GM12878 (cell line): ENCODE measurements at regions not wholly inside any gene's neighbourhood (a gene's known extent, or its start where the extent isn't known, plus 50 kb on each side); places are given as distances from the start of the nearest gene placed in this dataset.
A peak's percentile ranks its signal among the peaks of the same experiment; 100 is the strongest.

Experiments
- ATAC-seq: fragments of 200-7000 bp; cut with Tn5 transposase; 3 replicates; pipeline ENCODE4 v1.9.1; 2020; ENCODE audit warnings: mild to moderate bottlenecking, moderate library complexity
- BruUV-seq: library from RNA; stranded (reverse); fragments of 400-500 nt; replicated peaks from 2 replicates; lab custom pipeline; 2021; lab: Mats Ljungman, UMichigan
- CTCF ChIA-PET: fragments of 300-600 bp; sonication (Branson Sonifier 250); formaldehyde crosslinking; extraction: SDS; loops from one replicate; lab custom pipeline; 2021; ENCODE audit warnings: inconsistent platforms; lab: Yijun Ruan, JAX
- POLR2A ChIA-PET: fragments of 350-600 bp; formaldehyde crosslinking; extraction: SDS; loops from one replicate; lab custom pipeline; 2021; ENCODE audit warnings: inconsistent platforms; lab: Charles Lee
- RAD21 ChIA-PET: fragments of 300-600 bp; sonication (Branson Sonifier 250); formaldehyde crosslinking; loops from one replicate; lab custom pipeline; 2023; ENCODE audit warnings: antibody characterized with exemption; ENCODE audit not compliant: unreplicated experiment; lab: Charles Lee
- SMC1A ChIA-PET: fragments of 300-600 bp; sonication (Branson Sonifier 250); formaldehyde crosslinking; loops from one replicate; lab custom pipeline; 2023; ENCODE audit not compliant: unreplicated experiment, uncharacterized antibody; lab: Charles Lee
- DNase-seq: peaks from one replicate; pipeline ENCODE4 v3.0.0-alpha.2; 2011; ENCODE audit warnings: low read depth, low spot score
- FAIRE-seq: peaks from 3 replicates; lab custom pipeline; 2011; peaks lifted over from hg19 to GRCh38; lab: Jason Lieb, UNC
- H2AFZ ChIP-seq: 2 replicates; pipeline ENCODE4 v1.6.0; 2011; ENCODE audit warnings: low read depth, low read length, control low read depth; ENCODE audit not compliant: control insufficient read depth
- H3K27ac ChIP-seq: 2 replicates; pipeline ENCODE4 v1.5.1; 2011; ENCODE audit warnings: control low read depth; ENCODE audit not compliant: control insufficient read depth, insufficient read depth
- H3K27me3 ChIP-seq, 2 experiments: replicated peaks in 1 of 2; 2 replicates each; pipeline versions ENCODE4 v1.6.0 to v1.6.1; 2011; ENCODE audit warnings: low read length in 1 of 2; ENCODE audit not compliant: control insufficient read depth in 2 of 2, insufficient read depth in 2 of 2
- H3K36me3 ChIP-seq, 2 experiments: 2 replicates each; pipeline ENCODE4 v1.5.1; 2011; ENCODE audit warnings: low read length in 1 of 2; ENCODE audit not compliant: control insufficient read depth in 2 of 2, insufficient read depth in 2 of 2
- H3K4me1 ChIP-seq: 2 replicates; pipeline ENCODE4 v1.6.1; 2011; ENCODE audit warnings: mild to moderate bottlenecking, low read length, moderate library complexity, mixed read lengths; ENCODE audit not compliant: control insufficient read depth, insufficient read depth
- H3K4me2 ChIP-seq: 2 replicates; pipeline ENCODE4 v1.6.0; 2011; ENCODE audit warnings: control low read depth; ENCODE audit not compliant: control insufficient read depth, insufficient read depth
- H3K4me3 ChIP-seq: fragments of 200-600 bp; sonication (generic); 2 replicates; pipeline ENCODE4 v1.5.1; 2016
- H3K79me2 ChIP-seq: 2 replicates; pipeline ENCODE4 v1.6.0; 2011; ENCODE audit warnings: low read length; ENCODE audit not compliant: control insufficient read depth, insufficient read depth
- H3K9ac ChIP-seq: 2 replicates; pipeline ENCODE4 v1.8.0; 2011; ENCODE audit warnings: low read length, control low read depth, mixed read lengths; ENCODE audit not compliant: control insufficient read depth, insufficient read depth
- H3K9me3 ChIP-seq: replicated peaks from 3 replicates; pipeline ENCODE4 v1.5.1; 2011; ENCODE audit warnings: mild to moderate bottlenecking, low read length; ENCODE audit not compliant: control insufficient read depth, insufficient read depth
- H4K20me1 ChIP-seq: 2 replicates; pipeline ENCODE4 v1.6.0; 2011; ENCODE audit not compliant: control insufficient read depth, insufficient read depth
- BCL11A ChIP-seq: IDR thresholded peaks from 2 replicates; pipeline ENCODE4 v1.6.1; 2011; ENCODE audit warnings: low read depth, low read length
- BRCA1 ChIP-seq: IDR thresholded peaks from 2 replicates; pipeline ENCODE4 v1.6.1; 2011; ENCODE audit warnings: low read depth, low read length, improper control_type of control experiment
- CHD2 ChIP-seq: IDR thresholded peaks from 2 replicates; pipeline ENCODE4 v1.6.1; 2011; ENCODE audit warnings: low read depth, low read length, improper control_type of control experiment, borderline replicate concordance
- CHD4 ChIP-seq: fragments of 200-600 bp; sonication (generic); IDR thresholded peaks from 2 replicates; pipeline ENCODE4 v1.6.1; 2016; ENCODE audit warnings: mild to moderate bottlenecking
- EP300 ChIP-seq, 2 experiments: fragments of 150-350 bp in 1 of 2; IDR thresholded peaks; 2 replicates each; pipeline ENCODE4 v1.6.1; 2011 to 2012; ENCODE audit warnings: low read depth in 2 of 2, low read length in 2 of 2, borderline replicate concordance in 1 of 2, improper control_type of control experiment in 1 of 2, inconsistent platforms in 1 of 2; ENCODE audit not compliant: control insufficient read depth in 1 of 2
- MTA2 ChIP-seq: fragments of 450-650 bp; IDR thresholded peaks from 2 replicates; pipeline ENCODE4 v1.6.1; 2016; ENCODE audit warnings: low read depth, mild to moderate bottlenecking, moderate library complexity
- SIN3A ChIP-seq: IDR thresholded peaks from 2 replicates; pipeline ENCODE4 v1.6.1; 2012; ENCODE audit warnings: low read depth, low read length, improper control_type of control experiment
- SRF ChIP-seq, 2 experiments: IDR thresholded peaks; 2 replicates each; pipeline ENCODE4 v1.6.1; 2011; ENCODE audit warnings: low read depth in 2 of 2, low read length in 2 of 2, mild to moderate bottlenecking in 1 of 2, moderate library complexity in 1 of 2
- TBL1XR1 ChIP-seq: IDR thresholded peaks from 2 replicates; pipeline ENCODE4 v1.6.1; 2012; ENCODE audit warnings: low read depth, low read length, improper control_type of control experiment
- ZNF622 ChIP-seq: fragments of 450-650 bp; IDR thresholded peaks from 2 replicates; pipeline ENCODE4 v1.6.1; 2017; ENCODE audit warnings: mild to moderate bottlenecking, inconsistent platforms
- WGBS: methylation state at CpG from one replicate; pipeline ENCODE4 v1.1.6; 2016; ENCODE audit warnings: low lambda C conversion rate; ENCODE audit not compliant: insufficient replicate concordance, insufficient coverage; ENCODE audit errors: missing lambda C conversion rate; 5-methylcytosine and 5-hydroxymethylcytosine counted together
- in situ Hi-C: fragments of 300-500 bp; cut with MboI; formaldehyde crosslinking; loops from 9 replicates; pipeline ENCODE4 v1.14.3; 2018; ENCODE audit warnings: mixed read lengths
- intact Hi-C: fragments of 100-400 bp; cut with micrococcal nuclease; formaldehyde crosslinking; loops from one replicate; pipeline ENCODE4 v1.14.2; 2022; ENCODE audit not compliant: unreplicated experiment
- TF ChIP-seq, protein P1 (sequence below): fragments of 450-650 bp; formaldehyde crosslinking; IDR thresholded peaks from 2 replicates; pipeline ENCODE4 v1.4.0; 2020; ENCODE audit warnings: mild to moderate bottlenecking, moderate library complexity

- TF ChIP-seq, protein P1, sequence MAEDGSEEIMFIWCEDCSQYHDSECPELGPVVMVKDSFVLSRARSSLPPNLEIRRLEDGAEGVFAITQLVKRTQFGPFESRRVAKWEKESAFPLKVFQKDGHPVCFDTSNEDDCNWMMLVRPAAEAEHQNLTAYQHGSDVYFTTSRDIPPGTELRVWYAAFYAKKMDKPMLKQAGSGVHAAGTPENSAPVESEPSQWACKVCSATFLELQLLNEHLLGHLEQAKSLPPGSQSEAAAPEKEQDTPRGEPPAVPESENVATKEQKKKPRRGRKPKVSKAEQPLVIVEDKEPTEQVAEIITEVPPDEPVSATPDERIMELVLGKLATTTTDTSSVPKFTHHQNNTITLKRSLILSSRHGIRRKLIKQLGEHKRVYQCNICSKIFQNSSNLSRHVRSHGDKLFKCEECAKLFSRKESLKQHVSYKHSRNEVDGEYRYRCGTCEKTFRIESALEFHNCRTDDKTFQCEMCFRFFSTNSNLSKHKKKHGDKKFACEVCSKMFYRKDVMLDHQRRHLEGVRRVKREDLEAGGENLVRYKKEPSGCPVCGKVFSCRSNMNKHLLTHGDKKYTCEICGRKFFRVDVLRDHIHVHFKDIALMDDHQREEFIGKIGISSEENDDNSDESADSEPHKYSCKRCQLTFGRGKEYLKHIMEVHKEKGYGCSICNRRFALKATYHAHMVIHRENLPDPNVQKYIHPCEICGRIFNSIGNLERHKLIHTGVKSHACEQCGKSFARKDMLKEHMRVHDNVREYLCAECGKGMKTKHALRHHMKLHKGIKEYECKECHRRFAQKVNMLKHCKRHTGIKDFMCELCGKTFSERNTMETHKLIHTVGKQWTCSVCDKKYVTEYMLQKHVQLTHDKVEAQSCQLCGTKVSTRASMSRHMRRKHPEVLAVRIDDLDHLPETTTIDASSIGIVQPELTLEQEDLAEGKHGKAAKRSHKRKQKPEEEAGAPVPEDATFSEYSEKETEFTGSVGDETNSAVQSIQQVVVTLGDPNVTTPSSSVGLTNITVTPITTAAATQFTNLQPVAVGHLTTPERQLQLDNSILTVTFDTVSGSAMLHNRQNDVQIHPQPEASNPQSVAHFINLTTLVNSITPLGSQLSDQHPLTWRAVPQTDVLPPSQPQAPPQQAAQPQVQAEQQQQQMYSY (CRISPR knock-in tag), result no peak
- TF ChIP-seq SIN3A (no peak), TBL1XR1 (no peak), CHD2 (no peak), BRCA1 (no peak)
These were observed 75.3 kb downstream of the SLIT2 start (continued) for GRCh38 chr4:20326977-20327376.

GRCh38 chr4:20327808-20328207 is 76.1 kb downstream of the SLIT2 start:
- POLR2A ChIA-PET, result no interaction called here
- Histone ChIP-seq H3K4me1 (no peaks in the 10 kb centered on the region), H4K20me1 (no peaks in the 10 kb centered on the region), H3K4me3 (no peak overlapping the region), H3K27me3 (no peaks in the 10 kb centered on the region), H3K9me3 (no peaks in the 10 kb centered on the region), H3K79me2 (no peaks in the 10 kb centered on the region), H2AFZ (no peak overlapping the region), H3K36me3 (no peaks in the 10 kb centered on the region), H3K27ac (no peak overlapping the region), H3K4me2 (no peak overlapping the region), H3K9ac (no peak overlapping the region)
- FAIRE-seq (peak; percentile 18), DNase-seq (no peak), ATAC-seq (no peak)
- CTCF ChIA-PET, result no interaction called here
- RAD21 ChIA-PET, result no interaction called here
- 16% methylated on average over 2 of the region's 2 CpGs for WGBS
- SMC1A ChIA-PET, result no interaction called here
- no TSS peak for BruUV-seq
- in situ Hi-C loops, result no loop called here
- intact Hi-C loops, result no loop called here
- no peak for TF ChIP-seq BCL11A
- TF ChIP-seq SRF (IDR thresholded peaks at IDR 0.05; ENCODE audit: low read depth in 2 of 2, low read length in 2 of 2), result no peak
- TF ChIP-seq MTA2, result no peak
- no peak for TF ChIP-seq ZNF622
- no peak for TF ChIP-seq EP300 (IDR thresholded peaks at IDR 0.05; ENCODE audit: borderline replicate concordance in 1 of 2, control insufficient read depth in 1 of 2, low read depth in 2 of 2, low read length in 2 of 2)
- no peak for TF ChIP-seq CHD4
